Muscle of back (tissue), 3 donors: ENCODE measurements at regions not wholly inside any gene's neighbourhood (a gene's known extent, or its start where the extent isn't known, plus 50 kb on each side); places are given as distances from the start of the nearest gene placed in this dataset.

Experiments
- DNase-seq, 3 donors: peaks; one replicate each; pipeline versions ENCODE4 v3.0.0 to v3.0.0-alpha.2; 2013

DNA sequence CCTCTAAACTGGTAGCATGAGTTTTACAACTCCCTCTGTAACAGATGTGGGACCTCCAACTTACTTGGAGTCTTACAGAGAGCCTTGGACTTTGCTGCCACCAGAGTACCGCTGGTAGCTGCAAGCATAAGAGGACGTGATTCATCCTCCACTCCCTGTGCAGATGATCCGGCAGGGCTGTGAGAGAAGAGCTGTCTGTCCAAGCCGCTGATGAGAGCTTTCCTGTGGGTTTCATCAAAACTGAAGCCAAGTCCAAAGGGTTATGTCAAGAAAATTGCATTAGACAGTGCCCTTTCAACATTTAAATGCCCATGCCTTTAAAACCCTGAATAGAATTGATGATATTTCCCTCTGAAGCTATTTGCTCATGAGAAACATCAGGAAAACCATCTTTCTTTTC is 85.8 kb downstream of the LLPH start:
- DNase-seq: no peak

DNA sequence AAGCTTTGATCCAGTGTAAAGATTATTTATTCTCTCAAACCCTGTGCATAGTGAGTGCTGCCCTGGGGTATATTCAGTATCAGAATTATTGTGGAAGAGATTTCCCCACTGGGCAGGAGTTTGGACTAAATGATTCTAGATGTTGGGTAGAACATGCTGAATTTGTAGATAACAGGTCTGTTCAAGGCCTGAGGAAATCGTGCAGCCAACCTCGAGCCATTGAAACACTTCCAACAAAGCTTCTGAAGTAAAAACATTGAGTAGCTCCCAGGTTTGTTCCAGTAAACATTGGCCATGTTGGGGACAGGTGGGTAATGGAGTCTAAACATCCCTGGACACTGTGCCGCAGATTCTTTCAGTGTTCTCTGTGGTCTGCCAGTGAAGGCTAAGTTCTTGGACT is 87.5 kb downstream of the LLPH start:
- DNase-seq: no peak

DNA sequence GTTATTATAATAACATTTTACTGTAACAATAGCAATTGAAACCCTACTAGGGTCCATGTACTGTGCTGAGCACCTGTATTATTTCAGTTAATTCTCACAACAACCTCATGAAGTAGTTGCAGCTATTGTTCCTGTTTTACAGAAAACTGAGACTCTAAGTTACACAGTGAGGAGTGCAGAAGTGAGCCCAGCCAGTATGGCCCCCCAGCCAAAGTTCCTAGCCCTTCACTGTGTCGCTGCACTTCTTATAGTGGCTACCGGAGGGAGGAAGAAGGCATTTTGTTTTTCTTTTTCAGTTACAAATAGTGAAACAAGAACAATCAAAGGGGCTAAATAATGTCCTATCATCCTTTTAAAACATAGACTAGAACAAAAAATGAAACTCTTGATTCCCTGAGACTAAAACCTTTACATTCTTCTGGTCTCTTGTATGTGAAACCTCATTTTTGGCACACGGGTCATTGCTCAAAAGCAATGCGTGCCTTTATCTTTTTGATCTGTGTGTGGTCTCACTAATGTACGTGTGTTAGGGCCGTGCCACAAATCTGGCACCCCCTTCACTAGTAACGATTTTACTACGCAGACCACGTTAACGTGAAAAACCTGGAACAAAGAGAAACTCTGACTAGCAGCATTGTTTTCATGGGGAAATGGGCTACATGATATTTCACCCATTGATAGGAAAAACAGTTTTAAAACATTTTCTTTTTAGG is 88.7 kb downstream of the LLPH start:
- no peak for DNase-seq

DNA sequence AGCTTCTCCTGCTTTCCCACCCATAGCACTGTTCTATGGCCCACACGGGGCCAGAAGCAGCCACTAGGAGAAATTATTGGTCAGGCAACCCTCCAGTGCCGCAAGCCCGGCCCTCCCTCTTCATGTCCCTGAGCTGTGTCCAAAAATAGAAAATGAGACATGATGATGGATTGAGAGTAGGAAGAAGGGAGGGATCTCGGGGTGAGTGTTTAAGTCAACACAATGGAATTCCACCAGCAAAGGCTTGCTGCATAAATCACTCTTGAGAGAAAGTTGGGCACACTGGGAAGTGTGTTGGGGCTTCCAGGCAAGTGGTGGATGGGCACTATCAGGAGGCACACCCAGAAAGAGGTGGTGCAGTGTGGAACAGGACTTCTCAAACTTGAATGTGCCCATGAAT is 94.2 kb downstream of the LLPH start:
- peak; percentile 30 to 95 (median 32) for DNase-seq

DNA sequence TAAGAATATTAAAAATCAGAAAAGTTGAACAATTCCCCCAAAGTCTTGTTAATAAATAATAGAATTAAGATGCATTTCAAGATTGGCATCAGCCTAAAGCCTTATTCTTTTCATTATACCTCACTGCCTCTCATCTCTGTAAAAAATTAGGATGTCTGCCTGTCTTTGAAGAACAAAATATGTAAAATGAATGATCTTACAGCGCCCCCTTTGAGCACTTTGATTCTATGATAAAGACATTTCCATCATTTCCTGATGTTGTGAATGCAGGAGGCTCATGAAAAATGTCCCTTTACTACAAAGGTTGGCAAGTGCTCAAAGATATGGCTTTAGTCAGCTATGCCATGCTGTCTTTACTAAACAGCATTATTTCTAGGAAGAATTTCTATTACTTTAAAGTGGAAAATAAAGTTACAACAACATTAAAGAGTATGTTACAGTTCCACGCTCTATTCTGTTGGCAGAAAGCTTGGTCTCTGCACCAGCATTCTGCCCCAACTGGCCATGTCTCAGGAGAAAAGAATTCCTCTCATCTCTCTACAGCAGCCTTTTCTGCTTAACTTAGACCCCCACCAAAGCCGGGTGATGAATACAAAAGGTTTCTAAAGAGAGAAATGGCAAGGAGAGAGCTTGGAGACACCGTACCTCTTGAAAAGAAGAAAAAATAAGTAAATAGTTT is 95.1 kb downstream of the LLPH start:
- peak; percentile 32 to 61 (median 59) for DNase-seq

DNA sequence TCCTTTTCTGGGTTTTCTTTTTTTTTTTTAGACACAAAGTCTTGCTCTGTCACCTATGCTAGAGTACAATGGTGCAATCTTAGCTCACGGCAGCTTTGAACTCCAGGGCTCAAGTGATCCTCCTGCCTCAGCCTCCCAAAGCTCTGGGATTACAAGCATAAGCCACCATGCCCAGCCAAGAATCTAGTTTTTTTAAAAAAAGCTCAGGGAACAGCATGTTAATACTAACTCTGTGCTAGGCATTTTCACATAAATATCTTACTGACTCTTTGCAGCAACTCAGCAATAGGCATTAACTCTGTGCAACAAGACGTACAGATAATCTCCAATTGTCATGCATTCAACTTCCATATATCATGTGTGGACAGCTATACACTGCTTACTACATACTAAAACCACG is 97.4 kb downstream of the LLPH start:
- DNase-seq: no peak

DNA sequence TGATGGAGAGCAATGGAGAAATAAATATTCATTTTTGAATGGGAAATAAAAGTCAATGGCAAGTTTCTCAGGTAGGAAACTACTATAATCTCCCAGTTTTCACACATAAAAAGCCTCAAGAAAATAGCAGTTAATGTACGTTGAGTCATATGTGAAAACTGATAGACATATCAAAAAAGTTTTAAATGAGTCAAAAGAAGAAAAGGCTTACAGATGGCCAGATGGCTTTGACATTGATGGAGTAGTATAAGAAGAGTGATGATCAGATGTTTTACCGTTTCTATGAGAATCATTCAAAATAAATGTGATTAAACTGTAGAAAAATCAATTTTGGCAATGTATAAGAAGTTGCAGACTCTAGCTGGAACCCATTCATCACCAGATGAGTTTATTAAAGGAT is 97.8 kb downstream of the LLPH start:
- DNase-seq: no peak

DNA sequence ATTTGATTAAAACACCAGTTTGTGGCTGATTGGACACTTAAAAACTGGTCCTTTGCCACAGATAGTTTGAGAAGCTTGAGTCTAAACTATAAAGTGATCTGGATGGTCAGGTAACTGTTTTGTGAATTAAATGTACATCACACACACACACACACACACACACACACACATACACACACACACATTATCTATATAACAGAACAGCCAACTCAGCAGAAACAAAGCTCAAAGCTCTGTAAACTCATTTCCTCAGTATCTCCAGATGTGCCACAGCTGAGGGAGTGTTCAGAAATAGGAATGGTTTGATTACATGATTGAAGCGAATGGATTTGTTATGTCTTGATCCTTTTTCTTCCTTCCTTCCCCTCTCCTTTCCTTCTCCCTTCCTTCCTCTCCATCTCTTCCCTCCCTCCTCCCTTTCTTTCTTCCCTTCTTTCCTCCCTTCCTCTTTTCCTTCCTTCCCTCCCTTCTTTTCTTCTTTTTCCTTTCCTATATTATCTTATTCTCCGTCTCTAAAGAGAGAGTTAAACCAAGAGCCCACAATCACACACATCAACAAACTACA is 100.3 kb downstream of the LLPH start:
- DNase-seq: no peak

DNA sequence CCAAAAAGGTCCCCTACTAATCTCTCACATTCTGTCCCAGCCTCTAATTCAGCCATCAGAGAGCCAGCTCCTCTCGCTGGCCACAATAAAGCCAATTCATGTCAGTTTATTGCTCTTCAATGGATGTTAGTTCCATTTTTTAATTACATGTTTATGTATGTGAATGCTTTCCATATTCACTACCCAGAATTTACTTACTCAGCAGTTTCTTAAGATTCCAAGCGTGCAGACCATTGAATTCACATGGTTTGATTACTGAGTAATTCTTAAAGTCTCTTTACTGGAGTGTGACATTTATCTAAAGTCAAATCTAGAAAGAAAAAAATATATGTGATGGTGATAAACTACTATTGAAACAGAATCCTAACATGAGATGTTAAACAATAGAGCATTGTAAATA is 102.2 kb downstream of the LLPH start:
- DNase-seq: no peak

DNA sequence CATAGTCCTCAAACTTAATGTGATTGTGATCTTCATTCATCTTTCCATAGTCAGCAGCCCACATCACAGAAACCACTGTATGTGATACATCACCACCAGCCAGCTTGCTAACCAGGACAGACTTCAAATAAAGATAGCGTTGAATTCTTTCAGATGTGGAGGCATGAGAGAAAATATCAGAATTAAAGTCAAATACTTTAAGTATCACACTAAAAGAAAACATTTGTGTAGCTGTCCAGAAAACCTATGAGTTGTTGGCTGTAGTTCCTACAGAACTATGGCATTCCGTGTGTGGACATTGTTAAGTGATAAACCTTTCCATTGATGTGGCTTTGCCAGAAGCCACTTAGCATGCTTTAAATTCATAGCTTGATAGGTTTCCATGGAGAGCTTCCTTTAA is 105.1 kb downstream of the LLPH start:
- no peak for DNase-seq

DNA sequence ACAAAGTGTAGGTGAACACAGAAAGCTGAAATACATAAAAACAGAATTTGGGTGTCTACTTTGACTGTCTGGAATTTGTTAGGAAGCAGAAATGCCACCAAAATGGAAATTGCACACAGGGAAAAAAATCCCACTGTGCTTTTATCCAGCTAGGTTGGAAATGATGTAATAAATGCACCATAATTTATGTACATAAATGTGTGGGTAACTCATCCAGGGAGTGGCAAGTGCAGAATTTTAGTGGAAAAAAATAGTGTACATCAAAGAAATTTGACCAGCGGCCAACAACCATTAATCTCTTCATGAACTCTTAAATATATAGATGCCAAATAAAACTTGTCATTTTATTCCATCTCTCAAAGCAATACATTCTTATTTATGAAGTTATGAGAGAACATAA is 105.6 kb downstream of the LLPH start:
- no peak for DNase-seq

DNA sequence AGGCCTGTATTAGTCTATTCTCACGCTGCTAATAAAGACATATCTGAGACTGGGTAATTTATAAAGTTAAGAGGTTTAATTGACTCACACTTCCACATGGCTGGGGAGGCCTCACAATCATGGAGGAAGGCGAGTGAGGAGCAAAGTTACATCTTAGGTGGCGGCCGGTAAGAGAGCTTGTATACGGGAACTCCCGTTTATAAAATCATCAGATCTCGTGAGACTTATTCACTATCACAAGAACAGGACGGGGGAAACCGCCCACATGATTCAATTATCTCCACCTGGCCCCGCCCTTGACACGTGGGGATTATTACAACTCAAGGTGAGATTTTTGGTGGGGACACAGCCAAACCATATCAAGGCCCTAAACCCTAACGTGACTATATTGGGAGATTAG is 110.1 kb downstream of the LLPH start:
- no peak for DNase-seq

DNA sequence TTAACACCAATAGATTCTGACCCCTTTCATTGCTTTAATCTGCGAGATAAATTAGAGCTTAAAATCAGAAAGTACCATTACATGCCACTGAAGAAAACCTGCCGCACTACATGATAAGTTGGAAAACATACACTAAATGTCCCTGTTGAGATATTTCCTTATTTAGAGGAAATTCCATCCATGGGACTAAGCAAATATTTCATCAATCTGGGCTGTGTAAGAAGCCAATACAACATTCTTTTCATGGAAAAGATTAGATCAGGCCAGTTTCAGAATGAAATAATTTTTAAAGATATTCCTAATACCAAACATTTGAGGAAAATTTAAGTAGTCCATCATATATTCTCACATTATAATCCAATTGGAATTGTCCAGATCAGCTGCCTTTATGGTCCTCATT is 112.8 kb downstream of the LLPH start:
- DNase-seq: peak in 1 of 3 donors; percentile 18
